Karpas-422 (cell line): ENCODE measurements at regions not wholly inside any gene's neighbourhood (a gene's known extent, or its start where the extent isn't known, plus 50 kb on each side); places are given as distances from the start of the nearest gene placed in this dataset.
A peak's percentile ranks its signal among the peaks of the same experiment; 100 is the strongest.
"Not testable (repeated sequence)": the region's sequence is repeated elsewhere in the genome, so short reads cannot be mapped to it uniquely, and the experiment has no call there.

Source experiments
- DNase-seq: peaks from one replicate; pipeline ENCODE4 v3.0.0-alpha.2; 2015
- H2AFZ ChIP-seq: fragments of 200-600 bp; sonication (generic); 2 replicates; pipeline ENCODE4 v1.6.1; 2014; ENCODE audit warnings: antibody characterized with exemption, low read length, mixed read lengths
- H3K27ac ChIP-seq: fragments of 200-600 bp; sonication (generic); 2 replicates; pipeline ENCODE4 v1.5.1; 2014; ENCODE audit warnings: mild to moderate bottlenecking, low read length, moderate library complexity
- H3K27me3 ChIP-seq: fragments of 200-600 bp; sonication (generic); 2 replicates; pipeline ENCODE4 v1.6.1; 2014; ENCODE audit warnings: low read length, mixed read lengths
- H3K36me3 ChIP-seq: fragments of 200-600 bp; sonication (generic); 2 replicates; pipeline ENCODE4 v1.6.1; 2014; ENCODE audit warnings: low read length, mixed read lengths; ENCODE audit not compliant: insufficient read depth
- H3K4me1 ChIP-seq: fragments of 200-600 bp; sonication (generic); 2 replicates; pipeline ENCODE4 v1.6.1; 2014; ENCODE audit warnings: mild to moderate bottlenecking, low read length, mixed read lengths
- H3K4me2 ChIP-seq: fragments of 200-600 bp; sonication (generic); 2 replicates; pipeline ENCODE4 v1.6.1; 2014; ENCODE audit warnings: low read length, low read depth, mild to moderate bottlenecking; ENCODE audit not compliant: poor library complexity, severe bottlenecking
- H3K4me3 ChIP-seq: fragments of 200-600 bp; sonication (generic); 2 replicates; pipeline ENCODE4 v1.5.1; 2014; ENCODE audit warnings: mild to moderate bottlenecking, antibody characterized with exemption, low read length, mixed read lengths
- H3K79me2 ChIP-seq: fragments of 200-600 bp; sonication (generic); 2 replicates; pipeline ENCODE4 v1.6.1; 2014; ENCODE audit warnings: mild to moderate bottlenecking, low read length, mixed read lengths
- H3K9ac ChIP-seq: fragments of 200-600 bp; sonication (generic); 2 replicates; pipeline ENCODE4 v1.6.0; 2014; ENCODE audit warnings: low read length
- H3K9me2 ChIP-seq: fragments of 200-600 bp; sonication (generic), shearing (Covaris generic); replicated peaks from 2 replicates; pipeline ENCODE4 v1.6.0; 2014; ENCODE audit warnings: mild to moderate bottlenecking, low read length, moderate library complexity; ENCODE audit not compliant: insufficient read depth
- H3K9me3 ChIP-seq: fragments of 300-700, 200-600 bp; sonication (generic); 2 replicates; pipeline ENCODE4 v1.6.1; 2014; ENCODE audit warnings: low read length, mixed read lengths
- H4K20me1 ChIP-seq: fragments of 200-600 bp; sonication (generic); 2 replicates; pipeline ENCODE4 v1.6.1; 2014; ENCODE audit warnings: mild to moderate bottlenecking, antibody characterized with exemption, low read length, low read depth; ENCODE audit not compliant: insufficient read depth

GRCh38 chr17:33870936-33871335, 384.1 kb upstream of the CCL2 start:
- Histone ChIP-seq H3K9ac (no peak overlapping the region), H3K36me3 (no peaks in the 10 kb centered on the region), H3K4me3 (no peak overlapping the region), H2AFZ (no peak overlapping the region), H3K27ac (no peak overlapping the region), H3K9me2 (no peaks in the 10 kb centered on the region), H3K9me3 (no peaks in the 10 kb centered on the region), H3K4me2 (no peak overlapping the region), H3K4me1 (no peaks in the 10 kb centered on the region), H4K20me1 (no peaks in the 10 kb centered on the region), H3K79me2 (no peaks in the 10 kb centered on the region), H3K27me3 (no peaks in the 10 kb centered on the region)
- DNase-seq: no peak

GRCh38 chr17:33871720-33872540, 383.2 kb upstream of the CCL2 start:
- Histone ChIP-seq H3K9me3 (no peaks in the 10 kb centered on the region), H3K36me3 (no peaks in the 10 kb centered on the region), H3K9ac (no peak overlapping the region), H2AFZ (no peak overlapping the region), H3K27me3 (no peaks in the 10 kb centered on the region), H3K27ac (no peak overlapping the region), H3K9me2 (no peaks in the 10 kb centered on the region), H3K4me2 (no peak overlapping the region), H3K4me3 (no peak overlapping the region), H3K4me1 (no peaks in the 10 kb centered on the region), H3K79me2 (no peaks in the 10 kb centered on the region), H4K20me1 (no peaks in the 10 kb centered on the region)
- no peak for DNase-seq

GRCh38 chr17:33873201-33873617, 381.9 kb upstream of the CCL2 start:
- Histone ChIP-seq H3K79me2 (no peaks in the 10 kb centered on the region), H3K27ac (no peak overlapping the region), H3K4me2 (no peak overlapping the region), H3K4me3 (no peak overlapping the region), H4K20me1 (no peaks in the 10 kb centered on the region), H3K27me3 (no peaks in the 10 kb centered on the region), H3K9me3 (no peaks in the 10 kb centered on the region), H3K36me3 (no peaks in the 10 kb centered on the region), H2AFZ (no peak overlapping the region), H3K9me2 (no peaks in the 10 kb centered on the region), H3K4me1 (no peaks in the 10 kb centered on the region), H3K9ac (no peak overlapping the region)
- DNase-seq: no peak

GRCh38 chr17:33874617-33875060, 380.4 kb upstream of the CCL2 start:
- Histone ChIP-seq H4K20me1 (no peaks in the 10 kb centered on the region), H3K36me3 (no peaks in the 10 kb centered on the region), H3K79me2 (no peaks in the 10 kb centered on the region), H3K9ac (no peak overlapping the region), H3K27ac (no peak overlapping the region), H3K4me2 (no peak overlapping the region), H3K4me3 (no peak overlapping the region), H3K9me3 (no peaks in the 10 kb centered on the region), H3K27me3 (no peaks in the 10 kb centered on the region), H3K9me2 (no peaks in the 10 kb centered on the region), H3K4me1 (no peaks in the 10 kb centered on the region), H2AFZ (no peak overlapping the region)
- peak; percentile 44 for DNase-seq

GRCh38 chr17:33875973-33876372, 379.1 kb upstream of the CCL2 start:
- no peaks in the 10 kb centered on the region for H3K27me3 ChIP-seq
- H3K9ac ChIP-seq: no peak overlapping the region
- no peaks in the 10 kb centered on the region for H3K4me1 ChIP-seq
- no peaks in the 10 kb centered on the region for H3K9me3 ChIP-seq
- H4K20me1 ChIP-seq: no peaks in the 10 kb centered on the region
- H3K9me2 ChIP-seq: no peaks in the 10 kb centered on the region
- no peak overlapping the region for H3K4me2 ChIP-seq
- no peak for DNase-seq
- H3K36me3 ChIP-seq: no peaks in the 10 kb centered on the region
- H3K27ac ChIP-seq: no peak overlapping the region
- H3K4me3 ChIP-seq: no peak overlapping the region
- no peak overlapping the region for H2AFZ ChIP-seq
- no peaks in the 10 kb centered on the region for H3K79me2 ChIP-seq

GRCh38 chr17:33882273-33882672, 372.8 kb upstream of the CCL2 start:
- H3K4me2 ChIP-seq, H3K9me2 ChIP-seq, H4K20me1 ChIP-seq, H3K9ac ChIP-seq, H2AFZ ChIP-seq, H3K27ac ChIP-seq, DNase-seq, H3K36me3 ChIP-seq, H3K27me3 ChIP-seq, H3K79me2 ChIP-seq, H3K4me3 ChIP-seq, H3K9me3 ChIP-seq, H3K4me1 ChIP-seq: not testable (repeated sequence)

GRCh38 chr17:33882677-33883076, 372.4 kb upstream of the CCL2 start:
- H2AFZ ChIP-seq, H3K9me3 ChIP-seq, H4K20me1 ChIP-seq, H3K79me2 ChIP-seq, DNase-seq, H3K27ac ChIP-seq, H3K9me2 ChIP-seq, H3K9ac ChIP-seq, H3K27me3 ChIP-seq, H3K4me3 ChIP-seq, H3K4me2 ChIP-seq, H3K4me1 ChIP-seq, H3K36me3 ChIP-seq: not testable (repeated sequence)

- Histone ChIP-seq H4K20me1 (no peaks in the 10 kb centered on the region), H3K27me3 (no peaks in the 10 kb centered on the region), H3K4me3 (no peak overlapping the region), H3K27ac (no peak overlapping the region), H2AFZ (no peak overlapping the region), H3K36me3 (no peaks in the 10 kb centered on the region), H3K9me2 (0 out of 2 replicates have a peak, but pooled peaks cover 2% of the 10 kb centered on the region), H3K4me1 (no peaks in the 10 kb centered on the region), H3K9me3 (no peaks in the 10 kb centered on the region), H3K79me2 (no peaks in the 10 kb centered on the region), H3K9ac (no peak overlapping the region), H3K4me2 (no peak overlapping the region)
- no peak for DNase-seq
Measured at GRCh38 chr17:33888455-33888854, 366.6 kb upstream of the CCL2 start.
